ENCODE measurements at regions not wholly inside any gene's neighbourhood (a gene's known extent, or its start where the extent isn't known, plus 50 kb on each side); places are given as distances from the start of the nearest gene placed in this dataset.

- no peak for TF ChIP-seq ZNF462 (CRISPR knock-in tag; IDR thresholded peaks at IDR 0.05)
Observed at GRCh38 chr21:17671733-17672132, 59.0 kb upstream of the BTG3 start (continued).

- H2AFZ ChIP-seq, result no peak overlapping the region
- ATAC-seq (no peak), DNase-seq (ENCODE audit: low spot score) (no peak)
- no peaks in the 10 kb centered on the region for H3K27me3 ChIP-seq (ENCODE audit: insufficient read depth)
- no peaks in the 10 kb centered on the region; the same call in 1 of the 2 replicates for H3K36me3 ChIP-seq (ENCODE audit: insufficient read depth)
- no peak overlapping the region for H3K27ac ChIP-seq (ENCODE audit: low read depth)
- peaks cover 8% of the 10 kb centered on the region for H3K9me3 Mint-ChIP-seq
- peaks cover 4% of the 10 kb centered on the region for H3K27me3 Mint-ChIP-seq (ENCODE audit: insufficient read depth, low read depth, poor library complexity)
- H3K79me2 ChIP-seq (replicated peaks; ENCODE audit: insufficient read depth), result no peaks in the 10 kb centered on the region
- H3K4me1 ChIP-seq (ENCODE audit: insufficient read depth), result peaks cover 13% of the 10 kb centered on the region
- H3K4me1 Mint-ChIP-seq, result peaks cover 22% of the 10 kb centered on the region
- H4K20me1 ChIP-seq (replicated peaks; ENCODE audit: insufficient read depth), result no peaks in the 10 kb centered on the region
- no peak overlapping the region for H3K27ac Mint-ChIP-seq
- H3K4me3 Mint-ChIP-seq, result no peak overlapping the region
- H3K4me2 ChIP-seq, result no peak overlapping the region
- peaks cover 4% of the 10 kb centered on the region; the same call in 1 of the 3 replicates for H3K36me3 Mint-ChIP-seq (ENCODE audit: low read depth)
- no peak overlapping the region for H3K4me3 ChIP-seq
- no peaks in the 10 kb centered on the region for H3F3A ChIP-seq (replicated peaks; ENCODE audit: low read depth)
- H3K9me2 ChIP-seq (ENCODE audit: insufficient read depth), result peaks cover 14% of the 10 kb centered on the region
- TF ChIP-seq JUNB (IDR thresholded peaks at IDR 0.05; ENCODE audit: unreplicated experiment) (no peak), CREB1 (CRISPR knock-in tag; IDR thresholded peaks at IDR 0.05; ENCODE audit: low read depth) (no peak), CTCF (conservative IDR thresholded peaks at IDR 0.05; ENCODE audit: low read depth in 2 of 2) (no peak), REST (IDR thresholded peaks at IDR 0.05; ENCODE audit: unreplicated experiment) (no peak), ETS1 (IDR thresholded peaks at IDR 0.05) (no peak), STAT1 (IDR thresholded peaks at IDR 0.05; ENCODE audit: unreplicated experiment) (no peak), EZH2 (IDR thresholded peaks at IDR 0.05; ENCODE audit: low read depth, unreplicated experiment) (no peak), ZNF114 (CRISPR knock-in tag; IDR thresholded peaks at IDR 0.05) (no peak), NANOG (IDR thresholded peaks at IDR 0.05; ENCODE audit: borderline replicate concordance) (no peak)
Observed at GRCh38 chr21:17668479-17669140, 55.9 kb upstream of the BTG3 start.
